T-helper 1 cell treated with Interleukin-12 subunit alpha and Interleukin-12 subunit beta and Interleukin-4 antibody, amounts not matched to agents 30 μg/mL and 1 μg/mL, for 36 hours (primary cell): ENCODE measurements at regions not wholly inside any gene's neighbourhood (a gene's known extent, or its start where the extent isn't known, plus 50 kb on each side); places are given as distances from the start of the nearest gene placed in this dataset.

Source experiments
- H3K27ac Mint-ChIP-seq: one replicate; pipeline ENCODE4 v1.8.0; 2021; ENCODE audit warnings: mild to moderate bottlenecking, mixed read lengths
- H3K27me3 Mint-ChIP-seq: one replicate; pipeline ENCODE4 v1.8.0; 2021; ENCODE audit warnings: low read depth, mixed read lengths
- H3K36me3 Mint-ChIP-seq: one replicate; pipeline ENCODE4 v1.8.0; 2021; ENCODE audit warnings: low read depth, mixed read lengths
- H3K4me1 Mint-ChIP-seq: one replicate; pipeline ENCODE4 v1.8.0; 2021; ENCODE audit warnings: low read depth, mixed read lengths
- H3K4me3 Mint-ChIP-seq: one replicate; pipeline ENCODE4 v1.8.0; 2021; ENCODE audit warnings: mild to moderate bottlenecking, moderate library complexity, mixed read lengths
- H3K9me3 Mint-ChIP-seq: one replicate; pipeline ENCODE4 v1.8.0; 2021; ENCODE audit warnings: mixed read lengths

- no peaks in the 10 kb centered on the region for H3K36me3 Mint-ChIP-seq
- H3K9me3 Mint-ChIP-seq = no peaks in the 10 kb centered on the region
- H3K4me3 Mint-ChIP-seq = no peak overlapping the region
- no peaks in the 10 kb centered on the region for H3K4me1 Mint-ChIP-seq
- H3K27ac Mint-ChIP-seq = no peak overlapping the region
- peaks cover 5% of the 10 kb centered on the region for H3K27me3 Mint-ChIP-seq
Measured at GRCh38 chr6:167465482-167465881, 140.6 kb downstream of the TTLL2 start.

GRCh38 chr6:167467282-167467681 lies 142.4 kb downstream of the TTLL2 start:
- peaks cover 5% of the 10 kb centered on the region for H3K27me3 Mint-ChIP-seq
- H3K36me3 Mint-ChIP-seq = no peaks in the 10 kb centered on the region
- no peaks in the 10 kb centered on the region for H3K4me1 Mint-ChIP-seq
- no peak overlapping the region for H3K27ac Mint-ChIP-seq
- H3K9me3 Mint-ChIP-seq = no peaks in the 10 kb centered on the region
- H3K4me3 Mint-ChIP-seq = no peak overlapping the region

GRCh38 chr6:167467793-167468431 lies 143.0 kb downstream of the TTLL2 start:
- Mint-ChIP-seq H3K4me3 (no peak overlapping the region), H3K27ac (no peak overlapping the region), H3K4me1 (no peaks in the 10 kb centered on the region), H3K36me3 (no peaks in the 10 kb centered on the region), H3K9me3 (no peaks in the 10 kb centered on the region), H3K27me3 (peaks cover 5% of the 10 kb centered on the region)

GRCh38 chr6:167469101-167469500 lies 144.2 kb downstream of the TTLL2 start:
- Mint-ChIP-seq H3K4me3 (no peak overlapping the region), H3K27me3 (peaks cover 5% of the 10 kb centered on the region), H3K4me1 (no peaks in the 10 kb centered on the region), H3K27ac (no peak overlapping the region), H3K36me3 (no peaks in the 10 kb centered on the region), H3K9me3 (no peaks in the 10 kb centered on the region)

- Mint-ChIP-seq H3K27me3 (peaks cover 5% of the 10 kb centered on the region), H3K36me3 (no peaks in the 10 kb centered on the region), H3K4me1 (no peaks in the 10 kb centered on the region), H3K4me3 (no peak overlapping the region), H3K27ac (no peak overlapping the region), H3K9me3 (no peaks in the 10 kb centered on the region)
Measured at GRCh38 chr6:167469672-167470071, 144.8 kb downstream of the TTLL2 start.

GRCh38 chr6:167470101-167470835 lies 145.4 kb downstream of the TTLL2 start:
- no peaks in the 10 kb centered on the region for H3K9me3 Mint-ChIP-seq
- H3K27ac Mint-ChIP-seq = no peak overlapping the region
- no peaks in the 10 kb centered on the region for H3K36me3 Mint-ChIP-seq
- H3K27me3 Mint-ChIP-seq = peaks cover 5% of the 10 kb centered on the region
- no peaks in the 10 kb centered on the region for H3K4me1 Mint-ChIP-seq
- H3K4me3 Mint-ChIP-seq = no peak overlapping the region

- H3K4me1 Mint-ChIP-seq = no peaks in the 10 kb centered on the region
- H3K27me3 Mint-ChIP-seq = peaks cover 6% of the 10 kb centered on the region
- no peaks in the 10 kb centered on the region for H3K36me3 Mint-ChIP-seq
- H3K9me3 Mint-ChIP-seq = no peaks in the 10 kb centered on the region
- no peak overlapping the region for H3K4me3 Mint-ChIP-seq
- H3K27ac Mint-ChIP-seq = no peak overlapping the region
Measured at GRCh38 chr6:167470836-167471547, 146.1 kb downstream of the TTLL2 start.

GRCh38 chr6:167471548-167471930 lies 146.7 kb downstream of the TTLL2 start:
- H3K9me3 Mint-ChIP-seq = no peaks in the 10 kb centered on the region
- H3K27me3 Mint-ChIP-seq = peaks cover 9% of the 10 kb centered on the region
- H3K4me3 Mint-ChIP-seq = no peak overlapping the region
- no peak overlapping the region for H3K27ac Mint-ChIP-seq
- no peaks in the 10 kb centered on the region for H3K4me1 Mint-ChIP-seq
- no peaks in the 10 kb centered on the region for H3K36me3 Mint-ChIP-seq

GRCh38 chr6:167472148-167472547 lies 147.3 kb downstream of the TTLL2 start:
- H3K4me3 Mint-ChIP-seq = no peak overlapping the region
- peaks cover 9% of the 10 kb centered on the region for H3K27me3 Mint-ChIP-seq

GRCh38 chr6:167472880-167473279 lies 148.0 kb downstream of the TTLL2 start:
- H3K4me1 Mint-ChIP-seq = no peaks in the 10 kb centered on the region
- no peaks in the 10 kb centered on the region for H3K9me3 Mint-ChIP-seq
- no peak overlapping the region for H3K27ac Mint-ChIP-seq
- no peaks in the 10 kb centered on the region for H3K36me3 Mint-ChIP-seq
- no peak overlapping the region for H3K4me3 Mint-ChIP-seq
- H3K27me3 Mint-ChIP-seq = peaks cover 4% of the 10 kb centered on the region

More at GRCh38 chr6:167472148-167472547, 147.3 kb downstream of the TTLL2 start:
- no peak overlapping the region for H3K27ac Mint-ChIP-seq
- no peaks in the 10 kb centered on the region for H3K36me3 Mint-ChIP-seq
- no peaks in the 10 kb centered on the region for H3K9me3 Mint-ChIP-seq
- H3K4me1 Mint-ChIP-seq = no peaks in the 10 kb centered on the region

- H3K27ac Mint-ChIP-seq = no peak overlapping the region
- H3K36me3 Mint-ChIP-seq = no peaks in the 10 kb centered on the region
- no peaks in the 10 kb centered on the region for H3K9me3 Mint-ChIP-seq
- no peaks in the 10 kb centered on the region for H3K4me1 Mint-ChIP-seq
- H3K27me3 Mint-ChIP-seq = peaks cover 10% of the 10 kb centered on the region
- no peak overlapping the region for H3K4me3 Mint-ChIP-seq
Measured at GRCh38 chr6:167474171-167474570, 149.3 kb downstream of the TTLL2 start.

GRCh38 chr6:167474725-167475124 lies 149.8 kb downstream of the TTLL2 start:
- Mint-ChIP-seq H3K4me1 (no peaks in the 10 kb centered on the region), H3K27me3 (peaks cover 15% of the 10 kb centered on the region), H3K4me3 (no peak overlapping the region), H3K27ac (no peak overlapping the region), H3K36me3 (no peaks in the 10 kb centered on the region), H3K9me3 (no peaks in the 10 kb centered on the region)

GRCh38 chr6:167475947-167476346 lies 151.1 kb downstream of the TTLL2 start:
- no peaks in the 10 kb centered on the region for H3K9me3 Mint-ChIP-seq
- H3K27me3 Mint-ChIP-seq = peaks cover 23% of the 10 kb centered on the region
- H3K27ac Mint-ChIP-seq = no peak overlapping the region
- H3K4me3 Mint-ChIP-seq = no peak overlapping the region
- H3K36me3 Mint-ChIP-seq = no peaks in the 10 kb centered on the region
- no peaks in the 10 kb centered on the region for H3K4me1 Mint-ChIP-seq

GRCh38 chr6:167476844-167477595 lies 152.1 kb downstream of the TTLL2 start:
- Mint-ChIP-seq H3K27ac (no peak overlapping the region), H3K27me3 (peaks cover 23% of the 10 kb centered on the region), H3K4me3 (no peak overlapping the region)

More at GRCh38 chr6:167476844-167477595, 152.1 kb downstream of the TTLL2 start:
- H3K36me3 Mint-ChIP-seq = no peaks in the 10 kb centered on the region
- no peaks in the 10 kb centered on the region for H3K4me1 Mint-ChIP-seq
- no peaks in the 10 kb centered on the region for H3K9me3 Mint-ChIP-seq
